Skeletal muscle tissue (tissue), 3 donors: ENCODE measurements at regions not wholly inside any gene's neighbourhood (a gene's known extent, or its start where the extent isn't known, plus 50 kb on each side); places are given as distances from the start of the nearest gene placed in this dataset.
"Not testable (repeated sequence)": the region's sequence is repeated elsewhere in the genome, so short reads cannot be mapped to it uniquely, and the experiment has no call there.

Experiments
- H3K27ac ChIP-seq: one replicate; pipeline ENCODE4 v1.7.0; 2013; ENCODE audit warnings: mild to moderate bottlenecking, low read depth, low read length, inconsistent platforms
- H3K27me3 ChIP-seq, 3 donors: one replicate each; pipeline ENCODE4 v1.7.0; 2013; ENCODE audit warnings: low read length in 3 of 3; ENCODE audit not compliant: control insufficient read depth in 3 of 3, insufficient read depth in 3 of 3
- H3K36me3 ChIP-seq, 3 donors: one replicate each; pipeline ENCODE4 v1.7.0; 2013; ENCODE audit warnings: low read length in 3 of 3; ENCODE audit not compliant: control insufficient read depth in 3 of 3, insufficient read depth in 3 of 3
- H3K4me1 ChIP-seq, 3 donors: one replicate each; pipeline ENCODE4 v1.7.0; 2013; ENCODE audit warnings: low read length in 3 of 3, mild to moderate bottlenecking in 3 of 3; ENCODE audit not compliant: control insufficient read depth in 3 of 3, insufficient read depth in 3 of 3
- H3K4me3 ChIP-seq, 3 donors: one replicate each; pipeline ENCODE4 v1.7.0; 2013; ENCODE audit warnings: low read length in 3 of 3
- H3K9ac ChIP-seq, 3 donors: one replicate each; pipeline ENCODE4 v1.7.0; 2013; ENCODE audit warnings: low read length in 3 of 3, mild to moderate bottlenecking in 3 of 3, moderate library complexity in 2 of 3, low read depth in 1 of 3
- H3K9me3 ChIP-seq, 3 donors: one replicate each; pipeline ENCODE4 v1.7.0; 2013; ENCODE audit warnings: low read length in 3 of 3; ENCODE audit not compliant: control insufficient read depth in 3 of 3
- donor health status: Osteomylitis.

GRCh38 chr9:79485258-79485657, 86.5 kb upstream of the TLE4 start:
- Histone ChIP-seq H3K36me3 (no peaks in the 10 kb centered on the region), H3K4me3 (no peak overlapping the region), H3K9ac (no peak overlapping the region)

GRCh38 chr9:79489261-79490000, 82.3 kb upstream of the TLE4 start:
- H3K4me3 ChIP-seq: no peak overlapping the region
- H3K27me3 ChIP-seq: no peaks in the 10 kb centered on the region
- H3K36me3 ChIP-seq: no peaks in the 10 kb centered on the region
- no peaks in the 10 kb centered on the region for H3K9me3 ChIP-seq
- no peak overlapping the region for H3K9ac ChIP-seq
- H3K4me1 ChIP-seq: no peaks in the 10 kb centered on the region
- no peak overlapping the region for H3K27ac ChIP-seq

More at GRCh38 chr9:79485258-79485657, 86.5 kb upstream of the TLE4 start:
- no peaks in the 10 kb centered on the region for H3K4me1 ChIP-seq
- no peaks in the 10 kb centered on the region for H3K9me3 ChIP-seq
- no peak overlapping the region for H3K27ac ChIP-seq
- no peaks in the 10 kb centered on the region for H3K27me3 ChIP-seq

GRCh38 chr9:79490657-79491248, 81.0 kb upstream of the TLE4 start:
- H3K9ac ChIP-seq: no peak overlapping the region
- no peak overlapping the region for H3K27ac ChIP-seq
- H3K4me3 ChIP-seq: no peak overlapping the region
- H3K9me3 ChIP-seq: no peaks in the 10 kb centered on the region
- H3K36me3 ChIP-seq: no peaks in the 10 kb centered on the region
- H3K27me3 ChIP-seq: no peaks in the 10 kb centered on the region
- no peaks in the 10 kb centered on the region for H3K4me1 ChIP-seq

- Histone ChIP-seq H3K9me3 (no peaks in the 10 kb centered on the region), H3K4me1 (no peaks in the 10 kb centered on the region), H3K4me3 (no peak overlapping the region), H3K27ac (no peak overlapping the region), H3K36me3 (no peaks in the 10 kb centered on the region), H3K27me3 (no peaks in the 10 kb centered on the region), H3K9ac (no peak overlapping the region)
Measured at GRCh38 chr9:79492092-79493009, 79.4 kb upstream of the TLE4 start.

- H3K36me3 ChIP-seq, H3K9me3 ChIP-seq: not testable (repeated sequence)
Measured at GRCh38 chr9:79500196-79500864, 71.4 kb upstream of the TLE4 start.

GRCh38 chr9:79501546-79501945, 70.2 kb upstream of the TLE4 start:
- Histone ChIP-seq H3K27ac (no peak overlapping the region), H3K9ac (no peak overlapping the region), H3K36me3 (no peaks in the 10 kb centered on the region), H3K4me3 (no peak overlapping the region), H3K9me3 (no peaks in the 10 kb centered on the region), H3K4me1 (no peaks in the 10 kb centered on the region), H3K27me3 (no peaks in the 10 kb centered on the region)

More at GRCh38 chr9:79500196-79500864, 71.4 kb upstream of the TLE4 start:
- not testable (repeated sequence) for H3K27me3 ChIP-seq, H3K4me3 ChIP-seq, H3K4me1 ChIP-seq, H3K27ac ChIP-seq, H3K9ac ChIP-seq

- Histone ChIP-seq H3K4me3 (no peak overlapping the region), H3K9me3 (no peaks in the 10 kb centered on the region), H3K27ac (no peak overlapping the region), H3K36me3 (no peaks in the 10 kb centered on the region), H3K27me3 (no peaks in the 10 kb centered on the region), H3K9ac (no peak overlapping the region), H3K4me1 (no peaks in the 10 kb centered on the region)
Measured at GRCh38 chr9:79507801-79508200, 64.0 kb upstream of the TLE4 start.

GRCh38 chr9:79512251-79512650, 59.5 kb upstream of the TLE4 start:
- H3K4me1 ChIP-seq: no peaks in the 10 kb centered on the region
- no peak overlapping the region for H3K9ac ChIP-seq
- H3K4me3 ChIP-seq: no peak overlapping the region
- H3K27me3 ChIP-seq: no peaks in the 10 kb centered on the region
- no peaks in the 10 kb centered on the region for H3K36me3 ChIP-seq
- no peaks in the 10 kb centered on the region for H3K9me3 ChIP-seq
- H3K27ac ChIP-seq: no peak overlapping the region
